LoVo (cell line): ENCODE measurements at regions not wholly inside any gene's neighbourhood (a gene's known extent, or its start where the extent isn't known, plus 50 kb on each side); places are given as distances from the start of the nearest gene placed in this dataset.
A peak's percentile ranks its signal among the peaks of the same experiment; 100 is the strongest.
"Not testable (repeated sequence)": the region's sequence is repeated elsewhere in the genome, so short reads cannot be mapped to it uniquely, and the experiment has no call there.

ENCODE experiments used
- DNase-seq: peaks from one replicate; pipeline ENCODE4 v3.0.0-alpha.2; 2016; ENCODE audit warnings: low spot score

DNA sequence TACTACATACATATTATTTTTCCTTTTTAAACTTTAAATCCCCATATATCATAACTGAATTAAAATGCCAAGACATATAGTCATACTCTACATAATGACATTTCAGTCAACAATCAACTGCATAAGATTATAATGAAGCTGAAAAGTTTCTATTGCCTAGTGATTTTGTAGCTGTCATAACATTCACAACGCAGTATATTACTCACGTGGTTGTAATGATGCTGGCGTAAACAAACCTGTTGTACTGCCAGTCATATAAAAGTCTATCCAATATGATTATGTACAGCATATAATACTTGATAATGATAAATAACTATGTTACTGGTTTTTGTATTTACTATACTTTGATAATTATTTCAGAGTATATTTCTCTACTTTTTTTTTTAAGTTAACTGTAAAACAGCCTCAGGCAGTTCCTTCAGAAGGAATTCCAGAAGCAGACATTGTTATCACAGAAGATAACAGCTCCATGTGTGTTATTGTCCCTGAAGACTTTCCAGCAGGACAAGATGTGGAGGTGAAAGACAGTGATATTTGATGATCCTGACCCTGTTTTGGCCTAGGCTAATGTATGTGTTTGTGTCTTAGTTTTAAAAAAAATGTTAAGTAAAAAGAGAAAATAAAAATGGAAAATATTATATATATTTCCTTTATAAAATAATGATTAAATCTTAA lies 443.4 kb upstream of the UBE2E2 start:
- DNase-seq = no peak

DNA sequence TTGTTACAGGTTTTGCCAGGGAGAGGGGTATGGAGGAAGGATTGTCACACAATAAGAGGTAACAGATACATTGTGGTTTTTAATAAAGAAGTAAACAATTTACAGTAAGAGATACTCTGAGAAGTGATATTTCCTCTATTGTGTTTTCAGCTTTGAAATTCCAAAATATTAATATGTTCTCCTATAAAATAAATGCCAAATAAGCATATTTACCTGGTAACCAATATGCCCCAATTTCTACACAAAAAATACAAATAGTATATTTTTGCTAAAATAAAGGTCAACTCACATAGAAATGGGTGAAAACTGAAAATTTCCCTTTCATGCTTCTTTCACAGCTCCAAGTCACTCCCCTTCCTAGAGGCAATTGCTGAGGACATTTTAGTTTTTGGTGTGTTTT lies 437.4 kb upstream of the UBE2E2 start:
- no peak for DNase-seq

DNA sequence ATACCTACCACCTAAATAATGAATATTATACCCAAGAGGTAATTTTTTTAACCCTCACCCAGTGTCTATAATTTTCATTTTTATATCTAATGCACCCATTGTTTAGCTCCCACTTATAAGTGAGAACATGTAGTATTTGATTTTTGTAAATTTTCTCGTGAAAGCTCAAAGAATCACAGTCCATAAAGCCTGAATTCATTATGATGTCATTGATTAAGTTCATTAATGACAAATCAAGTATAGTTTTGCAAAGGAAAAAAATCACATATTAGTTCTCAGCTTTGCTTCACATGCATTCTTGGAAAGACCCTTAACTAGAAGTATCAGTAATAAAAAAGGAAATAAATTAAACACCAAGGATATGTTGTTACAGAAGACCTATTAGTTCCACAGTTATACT lies 425.3 kb upstream of the UBE2E2 start:
- DNase-seq = no peak

DNA sequence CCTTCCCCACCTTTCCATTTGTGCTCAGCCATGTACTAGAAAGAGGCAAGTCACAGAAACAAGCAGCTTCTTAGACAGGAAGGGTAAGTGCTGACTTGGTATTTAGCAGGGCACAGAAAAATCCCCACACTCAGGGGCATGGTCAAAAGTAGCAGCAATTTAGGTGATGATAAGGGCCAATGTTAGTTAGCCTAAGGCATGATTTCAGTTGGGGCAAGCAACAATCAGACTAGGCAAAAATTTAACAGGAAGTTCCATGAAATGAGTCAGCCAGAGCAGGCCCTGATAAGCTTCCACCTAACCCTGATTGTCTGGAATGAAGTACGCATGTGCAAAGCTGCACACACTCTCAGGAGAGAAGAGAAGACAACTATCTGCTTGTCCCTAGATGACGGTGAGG lies 423.4 kb upstream of the UBE2E2 start:
- DNase-seq = no peak

DNA sequence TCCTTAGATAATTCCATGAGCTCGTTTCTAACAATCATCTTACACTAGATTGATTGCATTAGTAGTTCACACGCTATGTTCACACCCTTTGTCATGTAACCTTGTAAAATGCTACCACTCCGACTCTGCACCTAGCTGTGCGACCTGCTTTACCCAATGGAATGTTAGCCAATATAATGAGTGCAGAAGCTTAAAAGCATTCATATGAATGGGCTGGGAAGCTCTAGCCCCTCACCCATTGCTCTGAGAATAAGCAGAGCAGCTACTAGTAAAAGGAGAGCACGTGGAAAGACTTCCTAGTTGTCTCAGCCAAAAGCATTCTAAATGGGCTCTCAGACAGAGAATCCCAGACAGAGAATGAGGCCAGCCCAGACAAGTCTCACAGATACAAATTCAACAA lies 410.6 kb upstream of the UBE2E2 start:
- no peak for DNase-seq

DNA sequence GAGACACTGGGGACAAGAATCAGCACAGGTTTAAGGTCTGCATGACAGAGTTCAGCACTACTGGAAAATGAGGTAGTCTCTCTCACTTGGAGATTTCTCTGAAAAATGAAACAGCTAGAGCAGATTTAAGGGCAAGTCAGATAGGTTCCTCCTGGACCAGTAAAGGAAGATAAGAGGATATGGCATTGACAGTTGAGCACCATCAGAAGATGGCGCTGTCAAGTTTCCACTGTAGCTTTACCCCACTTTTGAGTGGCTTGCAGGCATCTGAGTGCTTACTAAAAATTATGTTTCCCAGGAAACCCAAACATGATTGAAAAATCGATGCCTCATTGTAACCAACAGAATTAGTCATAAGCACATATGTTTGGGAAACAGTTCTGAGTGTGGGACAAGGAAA lies 407.2 kb upstream of the UBE2E2 start:
- no peak for DNase-seq

DNA sequence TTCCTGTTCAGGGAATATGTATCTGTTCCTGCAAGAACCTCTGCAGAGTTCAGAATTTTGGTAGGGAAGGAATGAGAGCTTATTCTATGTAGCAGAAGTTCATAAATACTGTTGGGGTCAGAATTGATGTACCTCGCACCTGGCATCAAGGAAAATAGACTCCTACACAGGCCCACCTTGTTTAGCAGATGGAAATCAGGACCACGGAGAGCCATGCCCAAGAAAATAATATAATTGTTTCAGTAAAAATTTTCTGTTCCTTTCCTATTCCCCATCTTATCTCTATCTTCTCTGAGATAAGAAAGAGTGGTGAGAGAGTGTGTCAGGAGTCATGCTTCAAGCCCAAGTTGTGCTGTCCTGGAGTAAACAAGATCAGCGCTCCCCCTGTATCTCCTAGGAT lies 404.7 kb upstream of the UBE2E2 start:
- DNase-seq = no peak

DNA sequence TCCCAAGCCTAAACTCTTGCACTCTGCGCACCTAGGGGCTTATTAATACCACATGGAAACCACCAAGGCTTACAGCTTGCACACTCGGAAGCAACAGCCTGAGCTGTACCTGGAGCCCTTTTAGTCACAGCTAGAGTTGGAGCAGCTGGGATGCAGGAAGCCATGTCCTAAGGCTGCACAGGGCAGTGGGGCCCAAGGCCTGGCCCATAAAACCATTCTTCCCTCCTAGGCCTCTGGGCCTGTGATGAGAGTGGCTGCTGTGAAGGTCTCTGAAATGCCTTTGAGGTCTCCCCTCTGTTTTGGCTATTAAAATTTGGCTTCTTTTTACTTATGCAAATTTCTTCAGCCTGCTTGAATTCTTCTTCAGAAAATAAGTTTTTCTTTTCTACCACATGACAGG lies 383.9 kb upstream of the UBE2E2 start:
- DNase-seq = no peak

DNA sequence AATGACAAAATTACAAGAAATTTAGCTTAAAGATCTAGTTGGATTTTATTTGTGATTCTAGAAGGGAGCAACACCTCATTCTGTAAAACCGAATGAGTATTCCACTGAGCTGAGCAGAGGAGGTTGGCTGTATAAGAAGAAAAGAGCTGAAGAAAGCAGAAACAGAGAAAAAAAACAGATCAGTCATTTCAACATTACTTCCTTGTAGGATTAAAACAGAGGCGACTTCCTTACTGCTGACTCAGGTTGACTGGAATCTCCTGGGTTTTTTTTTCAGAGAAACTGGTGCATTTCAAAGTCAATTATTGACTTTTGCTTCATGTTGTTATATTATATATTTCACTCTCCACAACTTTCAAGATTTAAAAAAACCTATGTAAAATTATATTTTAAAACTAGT lies 368.1 kb upstream of the UBE2E2 start:
- DNase-seq = peak; percentile 53

DNA sequence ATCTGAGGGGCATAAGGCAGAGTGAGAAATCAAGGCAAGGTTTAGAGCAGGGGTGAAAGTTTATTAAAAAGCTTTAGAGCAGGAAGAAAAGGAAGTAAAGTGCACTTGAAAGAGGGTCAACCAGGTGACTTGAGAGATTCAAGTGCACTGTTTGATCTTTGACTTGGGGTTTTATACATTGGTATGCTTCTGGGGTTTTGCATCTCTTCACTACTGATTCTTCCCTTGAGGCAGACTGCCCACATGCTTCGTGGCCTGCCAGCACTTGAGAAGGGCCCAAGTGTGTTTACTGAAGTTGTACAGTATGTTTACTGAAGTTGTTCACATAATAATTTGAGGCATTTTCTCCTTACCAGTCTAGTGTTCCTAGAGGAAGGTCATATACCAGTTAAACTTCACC lies 367.0 kb upstream of the UBE2E2 start:
- DNase-seq = no peak

DNA sequence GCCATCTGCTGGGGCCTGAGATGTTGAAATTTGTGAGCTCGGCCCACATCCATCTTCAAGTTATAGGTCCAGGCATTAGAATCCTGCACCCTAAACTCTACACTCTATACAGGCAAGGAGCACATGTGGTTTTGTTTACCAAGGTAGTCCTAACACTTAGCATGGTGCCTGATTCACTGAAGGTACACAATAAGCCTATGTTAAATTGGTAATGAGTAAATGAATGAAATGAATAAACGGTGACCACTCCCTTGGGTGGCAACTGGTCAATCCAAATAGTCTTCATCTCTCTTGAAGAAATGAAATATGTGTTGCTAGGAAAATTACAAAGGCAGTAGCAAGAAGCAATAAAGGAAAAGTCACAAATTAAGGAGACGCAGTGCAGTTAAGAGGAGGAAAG lies 359.3 kb upstream of the UBE2E2 start:
- no peak for DNase-seq

DNA sequence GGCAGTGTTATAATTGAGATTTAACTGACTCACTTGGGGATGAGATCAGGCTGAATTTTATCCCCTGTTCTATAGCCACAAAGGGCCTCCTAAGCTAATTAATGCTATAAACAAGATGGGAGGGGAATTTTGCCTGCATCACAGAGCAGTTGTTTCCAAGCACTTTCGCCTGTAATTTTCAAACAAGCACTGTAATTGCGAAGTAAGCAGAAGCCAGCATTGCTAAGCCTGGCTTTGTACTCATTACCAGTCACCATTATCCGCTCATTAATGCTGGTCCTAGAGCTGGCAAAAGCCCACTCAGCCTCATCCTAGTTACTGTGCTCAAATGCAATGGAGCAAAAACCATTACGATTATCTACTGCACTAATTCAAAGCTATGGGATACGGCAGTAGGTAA lies 356.6 kb upstream of the UBE2E2 start:
- DNase-seq = no peak

DNA sequence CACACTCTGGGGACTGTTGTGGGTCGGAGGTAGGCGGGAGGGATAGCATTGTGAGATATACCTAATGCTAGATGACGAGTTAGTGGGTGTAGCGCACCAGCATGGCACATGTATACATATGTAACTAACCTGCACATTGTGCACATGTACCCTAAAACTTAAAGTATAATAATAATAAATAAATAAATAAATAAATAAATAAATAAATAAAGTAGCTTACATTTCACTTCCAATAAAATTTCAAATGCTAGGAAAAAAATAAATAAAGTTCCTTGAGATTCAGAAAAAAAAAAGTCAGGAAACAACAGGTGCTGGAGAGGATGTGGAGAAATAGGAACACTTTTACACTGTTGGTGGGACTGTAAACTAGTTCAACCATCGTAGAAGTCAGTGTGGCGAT lies 353.5 kb upstream of the UBE2E2 start:
- DNase-seq = not testable (repeated sequence)

DNA sequence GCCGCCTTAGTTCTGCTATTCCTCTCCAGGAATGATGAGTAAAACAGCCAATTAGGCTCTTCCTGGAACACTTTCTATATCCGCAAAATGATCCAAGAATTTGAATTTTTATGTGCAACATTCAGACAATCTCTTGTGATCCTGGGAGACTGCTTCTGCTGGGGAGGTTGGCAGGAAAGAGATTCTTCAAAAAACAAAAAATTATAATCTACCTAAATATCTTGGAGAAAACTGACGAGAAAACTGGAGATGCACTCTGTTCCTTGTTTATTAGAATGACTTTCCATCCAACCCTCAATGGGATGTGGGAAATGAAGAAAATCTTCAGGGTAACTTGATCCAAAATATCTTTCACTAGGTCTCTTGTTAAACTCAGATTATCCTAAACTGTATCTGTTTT lies 346.3 kb upstream of the UBE2E2 start:
- no peak for DNase-seq

DNA sequence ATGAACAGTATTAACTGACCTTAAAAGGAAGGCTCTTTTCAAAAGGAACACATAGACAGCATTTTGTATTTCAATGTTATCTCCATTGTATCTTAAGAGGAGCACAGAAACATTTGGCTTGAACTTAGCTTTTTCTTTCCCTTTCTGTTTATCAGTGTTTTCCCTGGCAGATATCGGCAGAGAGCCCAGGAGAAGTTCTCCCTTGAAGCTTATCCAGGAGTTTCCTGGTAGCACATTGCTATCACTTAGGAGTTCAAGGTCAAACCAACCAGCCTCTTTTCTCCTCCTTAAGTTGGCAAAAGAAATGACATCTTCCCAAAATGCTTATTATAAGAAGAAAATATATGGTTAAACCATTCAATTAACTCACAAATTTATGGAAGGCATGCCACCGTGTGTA lies 344.6 kb upstream of the UBE2E2 start:
- no peak for DNase-seq

DNA sequence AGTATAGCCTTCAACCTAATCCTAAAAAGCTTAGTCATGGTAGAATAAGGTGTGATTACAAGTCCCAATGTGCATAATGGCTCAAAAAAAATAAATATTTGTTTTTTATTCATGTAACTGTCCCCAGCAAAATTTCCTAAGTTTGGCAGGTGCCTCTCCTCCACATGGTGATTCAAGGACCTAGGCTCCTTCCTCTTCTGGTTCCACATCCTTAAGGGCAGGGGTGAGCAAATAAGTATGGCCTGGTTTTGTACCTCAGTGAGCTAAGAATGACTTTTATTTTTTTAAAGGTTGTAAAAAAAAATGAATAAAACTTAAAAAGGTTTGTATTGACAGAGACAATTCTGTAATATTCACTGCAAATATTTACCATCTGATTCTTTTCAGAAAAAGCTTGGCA lies 343.5 kb upstream of the UBE2E2 start:
- no peak for DNase-seq

DNA sequence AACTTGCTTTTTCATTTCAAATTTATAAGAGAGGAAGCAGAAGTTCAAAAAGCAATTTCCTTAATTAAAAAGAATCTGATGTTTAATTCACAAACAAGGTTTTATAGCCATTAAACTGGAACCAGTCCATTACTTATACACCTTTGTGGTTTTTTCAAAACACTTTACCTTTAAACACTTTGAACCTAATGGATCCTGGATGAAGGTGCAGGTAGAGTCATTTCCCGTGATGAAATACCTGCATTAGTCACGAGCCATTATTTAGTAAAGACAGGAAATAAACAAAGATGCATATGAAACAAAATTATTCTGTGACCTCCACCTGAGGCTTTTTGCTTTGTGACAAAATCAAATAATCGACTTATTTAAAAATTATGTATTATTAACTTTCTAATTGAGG lies 341.7 kb upstream of the UBE2E2 start:
- no peak for DNase-seq

DNA sequence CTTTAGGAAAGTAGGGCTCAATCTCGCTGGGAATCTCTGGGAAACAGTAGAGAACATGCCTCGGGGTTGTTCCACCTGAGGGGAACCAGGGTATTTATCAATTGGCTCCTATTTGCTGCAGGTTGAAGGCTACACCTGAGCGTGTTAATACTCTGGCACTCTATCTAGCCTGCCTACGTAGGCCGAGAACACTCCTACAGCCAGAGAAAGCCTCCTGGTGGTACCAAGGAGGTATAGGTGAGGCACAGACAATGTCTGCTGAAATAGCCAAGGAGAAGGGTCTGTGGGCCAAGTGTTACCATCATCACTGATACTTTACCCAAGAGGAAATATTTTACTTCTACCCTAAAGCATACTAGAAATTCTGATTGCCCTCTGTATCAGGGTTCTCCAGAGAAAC lies 341.0 kb upstream of the UBE2E2 start:
- no peak for DNase-seq

DNA sequence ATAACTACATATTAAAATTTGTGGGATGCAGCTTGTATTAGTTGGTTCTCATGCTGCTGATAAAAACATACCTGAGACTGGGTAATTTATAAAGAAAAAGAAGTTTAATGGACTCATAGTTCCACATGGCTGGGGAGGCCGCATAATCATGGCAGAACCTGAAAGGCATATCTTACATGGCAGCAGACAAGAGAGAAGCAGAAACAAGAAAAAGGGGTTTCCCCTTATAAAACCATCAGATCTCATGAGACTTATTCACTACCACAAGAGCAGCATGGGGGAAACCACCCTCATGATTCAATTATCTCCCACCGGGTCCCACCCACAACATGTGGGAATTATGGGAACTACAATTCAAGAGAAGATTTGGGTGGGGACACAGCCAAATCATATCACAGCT lies 320.3 kb upstream of the UBE2E2 start:
- DNase-seq = not testable (repeated sequence)

DNA sequence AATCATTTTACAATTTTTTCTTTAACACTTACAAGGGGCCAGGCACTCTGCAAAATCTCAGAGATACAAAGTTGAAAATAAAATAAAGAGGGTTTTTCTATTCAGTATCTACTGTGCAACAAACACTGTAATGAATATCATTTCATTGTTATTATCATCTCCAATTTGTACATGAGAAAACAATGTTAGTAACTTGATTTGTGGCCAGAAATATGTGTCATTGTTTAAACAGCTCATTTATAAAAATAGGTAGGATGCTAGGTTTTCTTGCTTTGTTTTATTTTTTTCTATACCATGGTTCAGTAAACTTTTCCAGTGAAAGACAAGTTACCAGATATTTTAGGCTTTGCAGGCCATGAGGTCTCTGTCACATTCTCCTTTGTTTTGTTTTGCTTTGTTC lies 318.1 kb upstream of the UBE2E2 start:
- no peak for DNase-seq

DNA sequence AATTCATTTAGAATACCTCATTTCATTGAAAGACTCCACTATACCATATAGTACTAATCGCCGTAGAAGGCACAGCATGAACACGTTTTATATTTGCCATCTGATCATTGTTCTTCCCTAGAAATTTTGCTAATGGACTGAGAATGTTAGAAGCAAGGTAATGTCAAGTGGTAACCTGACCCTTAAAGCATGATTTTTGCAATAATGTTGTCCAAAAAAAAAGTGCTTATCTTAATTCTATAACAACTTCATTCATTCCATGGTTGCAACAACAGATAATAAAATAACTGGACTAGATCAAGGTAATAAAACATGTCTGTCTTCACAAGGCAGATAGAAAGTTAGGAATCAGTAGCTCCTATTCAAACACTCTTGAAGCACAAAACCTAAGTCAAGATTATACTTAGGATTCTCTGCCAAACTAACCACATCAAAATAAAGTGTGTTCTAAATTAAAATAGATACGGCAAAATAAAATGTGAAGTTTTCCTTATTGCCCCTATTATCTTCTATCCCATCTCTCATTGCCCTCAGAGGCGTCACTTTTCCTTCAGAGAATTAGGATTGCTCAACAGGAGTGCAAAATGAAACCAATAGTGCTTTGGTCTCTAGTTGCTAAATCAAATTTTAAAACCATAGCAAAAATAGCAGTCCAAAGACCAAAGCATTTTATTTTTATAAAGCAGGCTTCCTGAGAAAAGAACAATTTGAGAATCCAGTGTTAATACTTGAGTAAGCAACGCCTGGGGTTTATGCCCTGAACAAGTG lies 317.4 kb upstream of the UBE2E2 start:
- DNase-seq = no peak

DNA sequence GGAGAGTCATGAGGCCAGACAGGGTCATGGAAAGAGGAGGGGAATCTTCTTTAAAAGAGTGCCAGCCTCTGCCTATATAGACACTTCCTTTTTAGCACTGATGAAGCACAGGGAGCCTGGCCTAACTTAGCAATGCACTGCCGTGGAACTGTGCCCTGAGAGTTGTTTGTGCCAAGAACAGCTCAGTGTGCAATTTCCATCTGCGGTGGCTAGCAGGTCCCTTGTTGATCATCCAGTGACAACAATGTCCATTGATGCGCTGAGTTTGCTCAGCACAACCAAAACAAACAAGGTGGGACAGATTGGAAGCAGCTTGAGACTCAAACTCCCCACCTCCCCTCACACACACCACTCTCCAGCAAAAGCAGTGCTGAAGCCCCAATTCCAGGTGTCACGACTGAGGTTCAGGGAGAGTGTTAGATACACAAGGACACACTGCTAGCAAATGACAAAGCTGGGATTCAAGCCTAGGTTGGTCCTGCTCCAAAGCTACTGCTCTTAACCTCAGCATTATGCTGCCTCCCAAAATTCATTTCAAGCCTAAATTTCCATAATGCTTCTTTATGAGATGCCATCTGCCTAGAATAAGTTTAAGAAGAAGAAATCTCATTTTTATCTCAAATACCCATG lies 316.6 kb upstream of the UBE2E2 start:
- no peak for DNase-seq

DNA sequence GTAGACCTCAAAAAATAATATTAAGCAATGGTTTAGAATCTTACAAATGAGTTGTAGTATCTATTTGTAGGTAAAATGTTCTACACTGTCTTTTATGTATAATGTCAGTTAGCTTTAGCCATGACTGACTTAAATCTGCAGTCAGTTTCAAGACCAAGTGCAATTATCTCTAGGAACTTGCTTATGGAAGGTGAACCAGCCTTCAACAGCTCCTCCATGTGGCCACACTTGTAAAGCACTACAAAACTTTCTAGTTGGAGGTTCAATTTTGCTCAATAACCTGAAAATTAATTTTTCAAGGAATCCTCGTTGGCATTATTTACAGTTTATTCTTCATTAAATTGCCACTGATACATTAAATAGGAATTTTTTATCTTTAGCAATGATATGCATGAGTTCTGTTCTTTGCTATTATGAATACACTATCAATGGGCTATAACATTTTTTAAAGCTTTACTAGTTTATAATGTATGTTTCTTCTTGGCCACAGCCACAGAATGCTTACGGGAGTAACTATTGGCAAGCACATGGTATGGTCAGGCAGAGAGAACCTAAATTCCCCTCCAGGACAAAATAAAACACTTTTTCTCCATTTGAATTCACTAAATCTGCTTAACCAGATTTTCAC lies 315.3 kb upstream of the UBE2E2 start:
- DNase-seq = peak; percentile 14
